CD14-positive monocyte (primary cell): ENCODE measurements at regions not wholly inside any gene's neighbourhood (a gene's known extent, or its start where the extent isn't known, plus 50 kb on each side); places are given as distances from the start of the nearest gene placed in this dataset.

Source experiments
- DNase-seq, 3 donors: peaks; one replicate each; pipeline ENCODE4 v3.0.0-alpha.2; 2011 to 2022
- H2AFZ ChIP-seq: 2 replicates; pipeline ENCODE4 v1.6.0; 2012; ENCODE audit warnings: mild to moderate bottlenecking, low read depth, low read length, inconsistent platforms; ENCODE audit not compliant: insufficient read depth, poor library complexity, severe bottlenecking
- H3K27ac ChIP-seq, 2 donors: 1 replicate in 1 of 2; 2 replicates in 1 of 2; pipeline ENCODE4 v1.5.1; 2012 to 2013; ENCODE audit warnings: low read length in 2 of 2, control low read depth in 1 of 2, inconsistent platforms in 1 of 2, low read depth in 1 of 2, mild to moderate bottlenecking in 1 of 2
- H3K27me3 ChIP-seq, 2 donors: one replicate each; pipeline versions ENCODE4 v1.6.0 to v1.6.1; 2011 to 2013; ENCODE audit warnings: low read length in 2 of 2; ENCODE audit not compliant: control insufficient read depth in 2 of 2, insufficient read depth in 2 of 2
- H3K36me3 ChIP-seq, 2 donors: replicated peaks in 1 of 2; 1 replicate in 1 of 2; 2 replicates in 1 of 2; pipeline versions ENCODE4 v1.5.1 to v1.6.1; 2012 to 2013; ENCODE audit warnings: low read length in 2 of 2, control low read depth in 1 of 2, inconsistent platforms in 1 of 2, mild to moderate bottlenecking in 1 of 2; ENCODE audit not compliant: insufficient read depth in 2 of 2, control insufficient read depth in 1 of 2
- H3K4me1 ChIP-seq, 2 donors: 1 replicate in 1 of 2; 2 replicates in 1 of 2; pipeline versions ENCODE4 v1.5.1 to v1.6.1; 2012 to 2013; ENCODE audit warnings: low read length in 2 of 2, control low read depth in 1 of 2, inconsistent platforms in 1 of 2, mild to moderate bottlenecking in 1 of 2, moderate library complexity in 1 of 2; ENCODE audit not compliant: insufficient read depth in 2 of 2, control insufficient read depth in 1 of 2
- H3K4me2 ChIP-seq: replicated peaks from 2 replicates; pipeline ENCODE3; 2012; ENCODE audit warnings: low read length, moderate library complexity, mild to moderate bottlenecking; ENCODE audit not compliant: poor library complexity, severe bottlenecking; ENCODE audit errors: extremely low read depth
- H3K4me3 ChIP-seq, 3 experiments: fragments of 200-600 bp in 1 of 3; sonication (generic) in 1 of 3; replicated peaks in 1 of 3; 1 replicate in 2 of 3; 2 replicates in 1 of 3; pipeline ENCODE4 v1.5.1; 2011 to 2013; ENCODE audit warnings: low read length in 3 of 3, mild to moderate bottlenecking in 3 of 3, control low read depth in 2 of 3, low read depth in 2 of 3, inconsistent platforms in 1 of 3, moderate library complexity in 1 of 3
- H3K79me2 ChIP-seq: 2 replicates; pipeline ENCODE4 v1.6.0; 2012; ENCODE audit warnings: mild to moderate bottlenecking, control low read depth, inconsistent platforms, low read length, moderate library complexity; ENCODE audit not compliant: insufficient read depth
- H3K9ac ChIP-seq: 2 replicates; pipeline ENCODE4 v1.6.0; 2017; ENCODE audit warnings: low read length, mild to moderate bottlenecking; ENCODE audit not compliant: insufficient read depth, poor library complexity, severe bottlenecking
- H3K9me3 ChIP-seq, 2 donors: replicated peaks in 1 of 2; 1 replicate in 1 of 2; 2 replicates in 1 of 2; pipeline versions ENCODE4 v1.5.1 to v1.6.1; 2012 to 2013; ENCODE audit warnings: low read length in 2 of 2, control low read depth in 1 of 2; ENCODE audit not compliant: control insufficient read depth in 1 of 2, insufficient read depth in 1 of 2
- H4K20me1 ChIP-seq: 2 replicates; pipeline ENCODE4 v1.6.0; 2012; ENCODE audit warnings: mild to moderate bottlenecking, low read length, control low read depth, moderate library complexity; ENCODE audit not compliant: insufficient read depth
- H3K27ac Mint-ChIP-seq, 7 donors: one replicate each; pipeline ENCODE4 v1.8.0; 2020; ENCODE audit warnings: mild to moderate bottlenecking in 7 of 7, mixed read lengths in 7 of 7, moderate library complexity in 6 of 7, inconsistent platforms in 2 of 7
- H3K27me3 Mint-ChIP-seq, 3 donors: one replicate each; pipeline ENCODE4 v1.8.0; 2021 to 2022; ENCODE audit warnings: low read depth in 3 of 3, mild to moderate bottlenecking in 3 of 3, mixed read lengths in 3 of 3, moderate library complexity in 3 of 3, inconsistent platforms in 1 of 3
- H3K36me3 Mint-ChIP-seq, 2 donors: one replicate each; pipeline ENCODE4 v1.8.0; 2020; ENCODE audit warnings: mixed read lengths in 2 of 2, inconsistent platforms in 1 of 2, mild to moderate bottlenecking in 1 of 2
- H3K4me1 Mint-ChIP-seq: one replicate; pipeline ENCODE4 v1.8.0; 2020; ENCODE audit warnings: mild to moderate bottlenecking, mixed read lengths
- H3K4me3 Mint-ChIP-seq, 2 donors: one replicate each; pipeline ENCODE4 v1.8.0; 2020; ENCODE audit warnings: mild to moderate bottlenecking in 2 of 2, mixed read lengths in 2 of 2, moderate library complexity in 1 of 2
- H3K9me3 Mint-ChIP-seq, 7 donors: one replicate each; pipeline ENCODE4 v1.8.0; 2020 to 2022; ENCODE audit warnings: mixed read lengths in 7 of 7, mild to moderate bottlenecking in 6 of 7, moderate library complexity in 6 of 7, inconsistent platforms in 2 of 7
- CTCF ChIP-seq: fragments of 200-600 bp; IDR thresholded peaks from one replicate; pipeline ENCODE4 v1.8.0; 2022; ENCODE audit warnings: antibody characterized with exemption, mild to moderate bottlenecking
- WGBS: methylation state at CpG from one replicate; pipeline ENCODE4 v1.1.5; 2013; ENCODE audit warnings: missing lambda C conversion rate; ENCODE audit not compliant: insufficient coverage; 5-methylcytosine and 5-hydroxymethylcytosine counted together
- intact Hi-C, 2 donors: fragments of 100-400 bp; cut with micrococcal nuclease; formaldehyde crosslinking; loops; one replicate each; pipeline versions ENCODE4 v1.15.0 to v1.15.1; 2023

DNA sequence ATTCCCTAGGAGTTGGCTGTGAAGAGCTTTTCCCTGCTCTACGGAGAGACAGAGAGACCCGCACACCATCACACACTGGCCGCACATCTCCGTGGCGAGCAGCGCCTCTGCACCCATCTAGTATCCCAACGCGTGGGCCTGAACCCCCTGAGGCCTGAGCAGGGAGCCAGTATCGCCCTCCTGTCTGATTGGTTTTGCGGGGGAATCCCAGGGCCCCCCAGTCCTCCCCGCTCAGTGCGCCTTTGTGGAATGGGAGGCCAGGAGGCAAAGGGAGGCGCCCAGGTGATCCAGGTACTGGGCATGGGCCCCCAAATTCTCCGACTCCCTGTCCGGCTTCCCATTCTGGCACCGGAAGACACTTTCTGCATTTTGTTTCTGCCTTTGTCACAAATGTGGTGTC, 344.3 kb downstream of the GLRX3 start:
- WGBS, result 98% methylated on average over 16 of the region's 16 CpGs
- H3K4me1 ChIP-seq, result no peaks in the 10 kb centered on the region
- no peaks in the 10 kb centered on the region for H4K20me1 ChIP-seq
- Mint-ChIP-seq H3K27ac (no peak overlapping the region), H3K4me3 (no peak overlapping the region), H3K4me1 (no peaks in the 10 kb centered on the region), H3K36me3 (no peaks in the 10 kb centered on the region), H3K27me3 (peaks cover 0 to 6% (median 2%) of the 10 kb centered on the region in 3 donors), H3K9me3 (peaks cover 0 to 4% (median 0%) of the 10 kb centered on the region in 7 donors)
- H3K4me2 ChIP-seq, result no peak overlapping the region
- no peaks in the 10 kb centered on the region for H3K27me3 ChIP-seq
- no peaks in the 10 kb centered on the region for H3K36me3 ChIP-seq
- H3K4me3 ChIP-seq, result no peak overlapping the region
- no peak overlapping the region for H2AFZ ChIP-seq
- no peaks in the 10 kb centered on the region for H3K79me2 ChIP-seq
- no peak overlapping the region for H3K9ac ChIP-seq
- H3K9me3 ChIP-seq, result no peaks in the 10 kb centered on the region
- no peak for TF ChIP-seq CTCF
- H3K27ac ChIP-seq, result no peak overlapping the region
- DNase-seq, result no peak
- intact Hi-C loops, result no loop called here

DNA sequence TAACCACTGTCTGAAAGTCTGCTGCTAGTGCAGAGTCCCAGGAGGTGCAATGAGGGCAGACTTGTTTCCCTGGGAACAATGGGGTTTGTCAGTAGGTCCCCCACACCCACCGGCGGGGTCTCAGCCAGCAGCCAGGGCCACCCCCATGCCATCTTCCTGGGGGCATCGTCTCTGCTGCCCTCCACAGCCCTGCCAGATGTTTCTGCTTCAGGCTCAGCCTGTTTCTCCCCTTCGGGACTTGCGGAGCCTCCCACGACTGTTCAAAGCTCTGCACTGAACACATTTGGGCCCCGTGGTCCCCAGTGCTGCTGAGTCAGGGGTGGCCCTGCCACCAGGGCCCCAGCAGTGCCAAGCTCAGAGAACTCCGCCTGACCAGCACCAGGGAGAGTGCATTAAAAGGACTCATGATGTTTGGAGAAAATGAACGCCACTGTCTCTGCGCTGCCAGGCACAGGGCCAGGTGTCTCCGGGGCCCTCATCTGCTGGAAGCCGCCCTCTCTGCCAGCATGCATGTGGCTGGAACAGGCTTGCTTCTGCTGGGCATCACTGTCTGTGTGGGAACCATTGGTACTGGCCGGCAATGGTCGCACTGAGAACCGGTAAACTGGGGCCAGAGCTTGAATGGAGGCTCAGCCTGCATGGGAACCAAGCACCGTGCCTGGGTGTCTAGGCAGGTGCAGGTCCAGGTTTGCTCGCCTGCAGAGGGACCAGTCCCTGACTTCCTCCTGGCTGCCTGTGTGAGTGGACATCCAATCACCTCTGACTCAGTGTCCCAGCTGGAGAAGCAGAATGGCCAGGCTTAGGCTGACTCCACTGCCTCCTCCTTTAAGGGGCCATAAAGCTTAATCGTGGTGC, 345.1 kb downstream of the GLRX3 start:
- intact Hi-C loops, result no loop called here
- TF ChIP-seq CTCF, result no peak
- H3K27ac Mint-ChIP-seq, result no peak overlapping the region
- Histone ChIP-seq H4K20me1 (no peaks in the 10 kb centered on the region), H3K36me3 (no peaks in the 10 kb centered on the region), H3K4me3 (no peak overlapping the region), H3K79me2 (no peaks in the 10 kb centered on the region), H2AFZ (no peak overlapping the region), H3K4me1 (no peaks in the 10 kb centered on the region), H3K27me3 (no peaks in the 10 kb centered on the region), H3K9ac (no peak overlapping the region), H3K27ac (no peak overlapping the region), H3K4me2 (no peak overlapping the region), H3K9me3 (no peaks in the 10 kb centered on the region)
- H3K36me3 Mint-ChIP-seq, result no peaks in the 10 kb centered on the region
- peaks cover 0 to 6% (median under 1%) of the 10 kb centered on the region in 3 donors for H3K27me3 Mint-ChIP-seq
- 76% methylated on average over 18 of the region's 18 CpGs for WGBS
- DNase-seq, result no peak
- H3K4me3 Mint-ChIP-seq, result no peak overlapping the region
- peaks cover 0 to 3% (median 0%) of the 10 kb centered on the region in 7 donors for H3K9me3 Mint-ChIP-seq
- H3K4me1 Mint-ChIP-seq, result no peaks in the 10 kb centered on the region
